HUDEP-2 (cell line): ENCODE measurements at regions not wholly inside any gene's neighbourhood (a gene's known extent, or its start where the extent isn't known, plus 50 kb on each side); places are given as distances from the start of the nearest gene placed in this dataset.
A peak's percentile ranks its signal among the peaks of the same experiment; 100 is the strongest.

Source experiments
- DNase-seq, 76 experiments: peaks; one replicate each; lab custom pipeline; 2025; ENCODE audit not compliant: unreplicated experiment in 76 of 76; lab: John Stamatoyannopoulos, UW

- no peak for DNase-seq
These were observed 135.1 kb upstream of the SEL1L start for GRCh38 chr14:81668626-81669274.

GRCh38 chr14:81669308-81669707, 135.7 kb upstream of the SEL1L start:
- DNase-seq, result no peak

- DNase-seq, result no peak
These were observed 140.3 kb upstream of the SEL1L start for GRCh38 chr14:81673930-81674329.

- DNase-seq, result no peak
These were observed 142.7 kb upstream of the SEL1L start for GRCh38 chr14:81676395-81676794.

- DNase-seq, result no peak
These were observed 143.2 kb upstream of the SEL1L start for GRCh38 chr14:81676879-81677278.

GRCh38 chr14:81677736-81678135, 144.1 kb upstream of the SEL1L start:
- DNase-seq, result no peak

GRCh38 chr14:81679226-81679625, 145.6 kb upstream of the SEL1L start:
- DNase-seq, result no peak

GRCh38 chr14:81681541-81681940, 147.9 kb upstream of the SEL1L start:
- DNase-seq, result no peak

- no peak for DNase-seq
These were observed 148.5 kb upstream of the SEL1L start for GRCh38 chr14:81682134-81682533.

- DNase-seq, result no peak
These were observed 149.0 kb upstream of the SEL1L start for GRCh38 chr14:81682701-81683100.

- no peak for DNase-seq
These were observed 151.0 kb upstream of the SEL1L start for GRCh38 chr14:81684696-81685095.

- DNase-seq, result no peak
These were observed 152.9 kb upstream of the SEL1L start for GRCh38 chr14:81686512-81686911.

- no peak for DNase-seq
These were observed 158.3 kb upstream of the SEL1L start for GRCh38 chr14:81691931-81692330.

GRCh38 chr14:81694419-81694818, 160.8 kb upstream of the SEL1L start:
- DNase-seq, result no peak

- DNase-seq, result no peak
These were observed 176.0 kb upstream of the SEL1L start for GRCh38 chr14:81709681-81710080.

GRCh38 chr14:81710232-81710845, 176.7 kb upstream of the SEL1L start:
- peak in 23 of 76 experiments; percentile 1 to 33 (median 13) for DNase-seq

- DNase-seq, result no peak
These were observed 182.1 kb upstream of the SEL1L start for GRCh38 chr14:81715731-81716130.

GRCh38 chr14:81716953-81717352, 183.3 kb upstream of the SEL1L start:
- no peak for DNase-seq

- DNase-seq, result no peak
These were observed 190.3 kb upstream of the SEL1L start for GRCh38 chr14:81723956-81724355.

GRCh38 chr14:81727218-81727617, 193.6 kb upstream of the SEL1L start:
- DNase-seq, result no peak

GRCh38 chr14:81728447-81728846, 194.8 kb upstream of the SEL1L start:
- no peak for DNase-seq

GRCh38 chr14:81729622-81730021, 196.0 kb upstream of the SEL1L start:
- DNase-seq, result no peak

GRCh38 chr14:81737938-81738337, 204.3 kb upstream of the SEL1L start:
- no peak for DNase-seq
